ENCODE measurements at regions not wholly inside any gene's neighbourhood (a gene's known extent, or its start where the extent isn't known, plus 50 kb on each side); places are given as distances from the start of the nearest gene placed in this dataset.

DNA sequence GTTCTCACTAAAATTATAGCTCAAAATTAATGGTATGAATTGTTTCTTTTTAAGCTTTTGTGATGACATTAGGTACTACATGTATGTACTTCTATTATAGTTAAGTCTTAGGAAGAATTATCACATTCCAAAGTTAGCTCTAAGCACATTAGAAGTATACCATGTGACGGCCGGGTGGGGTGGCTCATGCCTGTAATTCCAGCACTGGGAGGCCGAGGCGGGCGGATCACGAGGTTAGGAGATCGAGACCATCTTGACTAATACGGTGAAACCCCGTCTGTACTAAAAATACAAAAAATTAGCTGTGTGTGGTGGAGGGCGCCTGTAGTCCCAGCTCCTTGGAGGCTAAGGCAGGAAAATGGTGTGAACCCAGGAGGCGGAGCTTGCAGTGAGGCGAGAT is 1265.1 kb upstream of the SPRY2 start:
- TF ChIP-seq, protein P1, sequence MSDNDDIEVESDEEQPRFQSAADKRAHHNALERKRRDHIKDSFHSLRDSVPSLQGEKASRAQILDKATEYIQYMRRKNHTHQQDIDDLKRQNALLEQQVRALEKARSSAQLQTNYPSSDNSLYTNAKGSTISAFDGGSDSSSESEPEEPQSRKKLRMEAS (IDR thresholded peaks at IDR 0.05; ENCODE audit: insufficient read depth, insufficient read length): no peak
- TF ChIP-seq EZH2 (IDR thresholded peaks at IDR 0.05; ENCODE audit: borderline replicate concordance, low read depth, low read length, severe bottlenecking): no peak

Measured in endothelial cell of umbilical vein (primary cell).